Non-pigmented ciliary epithelial cell (primary cell): ENCODE measurements at regions not wholly inside any gene's neighbourhood (a gene's known extent, or its start where the extent isn't known, plus 50 kb on each side); places are given as distances from the start of the nearest gene placed in this dataset.
"Not testable (repeated sequence)": the region's sequence is repeated elsewhere in the genome, so short reads cannot be mapped to it uniquely, and the experiment has no call there.

Experiments used
- DNase-seq: peaks from one replicate; pipeline ENCODE4 v3.0.0-alpha.2; 2010; ENCODE audit warnings: low read depth

DNA sequence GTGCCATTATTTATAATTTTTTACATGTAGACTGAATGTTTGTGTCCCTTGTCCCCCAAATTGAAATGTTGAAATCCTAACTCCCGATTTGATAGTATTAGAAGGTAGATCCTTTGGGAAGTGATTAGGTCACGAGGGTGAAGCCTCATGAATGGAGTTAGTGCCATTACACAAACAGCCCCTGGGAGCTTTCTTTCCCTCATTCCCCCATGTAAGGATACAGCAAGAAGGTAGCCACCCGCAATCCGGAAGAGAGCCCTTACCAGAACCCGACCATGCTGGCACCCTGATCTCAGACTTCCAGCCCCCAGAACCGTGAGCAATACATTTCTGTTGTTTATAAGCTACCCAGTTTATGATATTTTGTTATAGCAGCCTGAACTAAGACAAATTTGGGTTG, 143.2 kb downstream of the NPIPB5 start:
- DNase-seq: no peak

DNA sequence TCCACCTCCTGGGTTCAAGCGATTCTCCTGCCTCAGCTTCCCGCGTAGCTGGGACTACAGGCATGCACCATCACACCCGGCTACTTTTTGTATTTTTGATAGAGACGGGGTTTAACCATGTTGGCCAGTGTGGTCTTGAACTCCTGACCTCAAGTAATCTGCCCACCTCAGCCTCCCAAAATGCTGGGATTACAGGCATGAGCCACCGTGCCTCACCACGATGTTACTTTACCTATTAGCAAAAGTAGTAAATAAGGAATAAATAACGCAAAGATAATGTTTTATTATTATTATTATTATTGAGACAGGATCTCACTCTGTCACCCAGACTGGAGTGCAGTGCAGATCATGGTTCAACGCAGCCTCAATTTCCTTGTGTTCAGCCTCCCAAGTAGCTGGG, 145.9 kb downstream of the NPIPB5 start:
- not testable (repeated sequence) for DNase-seq

DNA sequence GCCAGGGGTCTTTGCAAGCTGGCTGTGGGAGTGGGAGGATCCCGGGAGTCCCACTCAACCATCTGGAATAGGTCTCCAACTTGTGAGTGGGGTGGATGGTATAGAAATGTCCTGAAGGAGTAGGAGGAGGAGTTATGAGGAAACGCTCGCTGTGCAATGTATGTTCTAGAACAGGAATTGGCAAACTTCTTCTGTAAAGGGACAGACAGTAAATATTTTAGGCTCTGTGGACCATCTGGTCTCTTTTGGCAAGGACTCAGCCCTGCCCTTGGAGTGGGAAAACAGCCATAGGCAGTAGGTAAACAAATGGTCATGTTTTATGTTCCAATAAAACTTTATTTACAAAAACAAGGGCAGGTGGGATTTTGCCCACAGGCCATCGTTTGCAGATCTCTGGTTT, 149.2 kb downstream of the NPIPB5 start:
- DNase-seq: no peak

- no peak for DNase-seq
These were observed 149.9 kb downstream of the NPIPB5 start for GRCh38 chr16:22660441-22661160.

- no peak for DNase-seq
These were observed 150.5 kb downstream of the NPIPB5 start for GRCh38 chr16:22661161-22661647.

DNA sequence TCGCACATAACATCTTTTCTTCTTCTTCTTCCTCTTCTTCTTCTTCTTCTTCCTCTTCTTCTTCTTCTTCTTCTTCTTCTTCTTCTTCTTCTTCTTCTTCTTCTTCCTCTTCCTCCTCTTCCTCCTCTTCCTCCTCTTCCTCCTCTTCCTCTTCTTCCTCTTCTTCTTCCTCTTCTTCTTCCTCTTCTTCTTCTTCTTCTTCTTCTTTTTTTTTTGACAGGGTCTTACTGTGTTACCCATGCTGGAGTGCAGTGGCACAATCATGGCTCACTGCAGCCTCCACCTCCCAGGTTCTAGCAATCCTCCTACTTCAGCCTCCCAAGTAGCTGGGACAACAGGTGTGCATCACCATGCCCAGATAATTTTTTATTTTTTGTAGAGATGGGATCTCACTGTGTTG, 151.0 kb upstream of the HS3ST2 start:
- not testable (repeated sequence) for DNase-seq

GRCh38 chr16:22663389-22664064, 150.4 kb upstream of the HS3ST2 start:
- no peak for DNase-seq

GRCh38 chr16:22664132-22664531, 149.8 kb upstream of the HS3ST2 start:
- DNase-seq: no peak

- DNase-seq: no peak
These were observed 149.4 kb upstream of the HS3ST2 start for GRCh38 chr16:22664561-22664997.

- no peak for DNase-seq
These were observed 148.7 kb upstream of the HS3ST2 start for GRCh38 chr16:22665048-22665797.

- no peak for DNase-seq
These were observed 148.2 kb upstream of the HS3ST2 start for GRCh38 chr16:22665803-22666202.

- DNase-seq: no peak
These were observed 145.6 kb upstream of the HS3ST2 start for GRCh38 chr16:22668318-22668717.

GRCh38 chr16:22670044-22670536, 143.9 kb upstream of the HS3ST2 start:
- DNase-seq: no peak

- DNase-seq: no peak
These were observed 143.4 kb upstream of the HS3ST2 start for GRCh38 chr16:22670551-22671041.

DNA sequence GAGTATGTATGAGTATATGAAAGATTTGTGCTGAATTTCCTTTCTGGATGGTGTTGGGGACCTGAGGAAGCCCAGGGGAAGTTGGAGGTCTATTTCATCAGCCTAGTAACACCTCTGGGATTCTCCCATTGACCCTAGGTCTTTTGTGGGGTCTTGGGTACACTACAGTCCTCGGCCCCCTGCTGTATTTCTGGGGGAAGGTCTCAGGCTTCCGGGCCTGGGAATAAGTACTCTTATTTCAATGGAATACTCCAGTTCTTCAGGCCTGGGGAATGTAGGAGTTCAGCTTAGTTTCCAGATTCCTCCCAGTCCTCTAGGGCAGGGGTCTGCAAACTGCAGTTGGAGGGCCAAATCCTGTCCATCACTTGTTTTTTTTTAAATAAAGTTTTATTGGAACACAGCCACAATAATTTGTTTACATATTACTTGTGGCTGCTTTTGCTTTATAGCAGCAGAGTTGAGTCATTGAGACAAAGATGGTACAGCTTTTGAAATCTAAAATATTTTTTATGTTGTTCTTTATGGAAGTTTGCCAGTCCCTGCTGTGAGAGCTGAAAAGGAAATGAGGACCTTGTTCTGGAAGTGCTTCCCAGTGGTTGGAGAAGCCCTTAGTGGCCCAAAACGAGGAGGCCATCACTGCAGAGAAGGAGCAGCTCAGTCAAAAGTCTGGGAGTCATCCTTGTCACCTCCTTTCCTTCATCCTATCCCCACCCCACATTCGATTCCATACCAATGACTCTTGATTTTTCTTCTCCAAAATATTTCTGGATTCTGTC, 142.5 kb upstream of the HS3ST2 start:
- no peak for DNase-seq

GRCh38 chr16:22672830-22673210, 141.1 kb upstream of the HS3ST2 start:
- DNase-seq: no peak

- no peak for DNase-seq
These were observed 140.5 kb upstream of the HS3ST2 start for GRCh38 chr16:22673421-22673831.

DNA sequence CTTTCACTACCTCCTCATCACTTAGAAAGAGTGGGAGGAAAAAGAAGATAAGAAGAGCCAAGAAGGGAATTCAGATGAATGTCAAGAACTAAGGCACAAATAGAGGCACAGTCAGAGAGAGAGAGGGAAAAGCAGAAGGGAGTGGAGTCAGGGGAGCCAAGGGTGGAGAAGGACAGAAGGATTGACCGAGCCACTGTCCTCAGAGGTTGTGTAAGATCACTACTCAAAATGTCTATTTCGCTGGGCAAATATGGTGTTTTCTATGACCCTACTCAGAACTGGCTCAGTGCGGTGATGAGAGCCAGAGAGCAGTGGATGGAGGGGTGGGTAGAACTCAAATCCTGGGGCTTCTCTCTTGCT, 139.2 kb upstream of the HS3ST2 start:
- DNase-seq: no peak

- DNase-seq: no peak
These were observed 138.0 kb upstream of the HS3ST2 start for GRCh38 chr16:22675745-22676540.

DNA sequence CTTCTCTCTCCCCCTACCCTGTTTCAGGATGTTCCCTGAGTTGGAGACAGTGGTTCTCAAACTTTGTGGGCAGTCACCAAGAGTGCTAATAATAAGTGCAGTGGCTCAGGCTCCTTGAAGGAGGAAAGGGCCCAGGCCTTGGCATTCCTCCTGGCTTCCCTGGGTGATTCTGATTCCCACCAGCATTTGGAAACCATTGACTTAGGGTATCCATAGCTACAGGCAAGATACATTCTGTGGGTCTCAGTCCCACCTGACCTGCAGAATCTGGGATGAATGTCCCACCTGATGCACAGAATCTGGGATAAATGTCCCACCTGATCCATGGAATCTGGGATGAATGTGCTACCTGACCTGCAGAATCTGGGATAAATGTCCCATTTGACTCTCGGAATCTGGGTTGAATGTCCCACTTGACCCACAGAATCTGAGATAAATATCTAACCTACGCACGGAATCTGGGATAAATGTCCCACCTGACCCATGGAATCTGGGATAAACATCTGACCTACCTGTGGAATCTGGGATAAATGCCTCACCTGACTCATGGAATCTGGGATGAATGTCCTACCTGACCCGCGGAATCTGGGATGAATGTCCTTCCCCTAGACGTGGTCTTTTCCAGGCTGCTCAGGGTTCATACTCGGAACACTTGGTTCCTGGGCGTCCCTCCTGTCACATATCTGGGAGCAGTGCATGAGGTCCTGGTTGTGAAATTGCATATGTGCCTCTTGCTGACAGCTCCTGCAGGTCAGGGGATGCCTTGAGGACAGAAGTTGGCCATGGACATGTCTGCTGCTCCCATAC, 136.7 kb upstream of the HS3ST2 start:
- no peak for DNase-seq
